Smooth muscle cell (in vitro differentiated cells): ENCODE measurements at regions not wholly inside any gene's neighbourhood (a gene's known extent, or its start where the extent isn't known, plus 50 kb on each side); places are given as distances from the start of the nearest gene placed in this dataset.

ENCODE experiments used
- DNase-seq: peaks from one replicate; lab custom pipeline; 2025; ENCODE audit not compliant: unreplicated experiment; lab: John Stamatoyannopoulos, UW
- H2AFZ ChIP-seq: fragments of 200-600 bp; sonication (generic); 2 replicates; pipeline ENCODE4 v1.6.0; 2016; ENCODE audit warnings: antibody characterized with exemption, low read depth, mild to moderate bottlenecking
- H3F3A ChIP-seq: fragments of 200-600 bp; sonication (generic); 2 replicates; pipeline ENCODE4 v1.6.0; 2017; ENCODE audit warnings: antibody characterized with exemption, low read depth
- H3K27ac ChIP-seq: fragments of 200-600 bp; sonication (generic); 2 replicates; pipeline ENCODE4 v1.5.1; 2016; ENCODE audit warnings: low read depth, mild to moderate bottlenecking
- H3K27me3 ChIP-seq: fragments of 200-600 bp; sonication (generic); 2 replicates; pipeline ENCODE4 v1.6.1; 2016; ENCODE audit warnings: low read depth, mild to moderate bottlenecking
- H3K36me3 ChIP-seq: fragments of 200-600 bp; sonication (generic); 2 replicates; pipeline ENCODE4 v1.5.1; 2016; ENCODE audit warnings: low read depth
- H3K4me1 ChIP-seq: fragments of 200-600 bp; sonication (generic); 2 replicates; pipeline ENCODE4 v1.5.1; 2016; ENCODE audit warnings: low read depth
- H3K4me2 ChIP-seq: fragments of 200-600 bp; sonication (generic); 2 replicates; pipeline ENCODE4 v1.6.0; 2016; ENCODE audit warnings: mild to moderate bottlenecking
- H3K4me3 ChIP-seq: fragments of 200-600 bp; sonication (generic); 2 replicates; pipeline ENCODE4 v1.5.1; 2016; ENCODE audit warnings: mild to moderate bottlenecking
- H3K79me2 ChIP-seq: fragments of 200-600 bp; sonication (generic); 2 replicates; pipeline ENCODE4 v1.6.0; 2016; ENCODE audit warnings: low read depth, mild to moderate bottlenecking
- H3K9ac ChIP-seq: fragments of 200-600 bp; sonication (generic); 2 replicates; pipeline ENCODE4 v1.6.0; 2016; ENCODE audit warnings: low read depth
- H3K9me3 ChIP-seq: fragments of 200-600 bp; sonication (generic); replicated peaks from 2 replicates; pipeline ENCODE4 v1.5.1; 2016; ENCODE audit warnings: low read depth
- H4K20me1 ChIP-seq: fragments of 200-600 bp; sonication (generic); 2 replicates; pipeline ENCODE4 v1.6.0; 2016; ENCODE audit warnings: low read depth
- WGBS: methylation state at CpG from one replicate; pipeline ENCODE4 v1.1.7; 2016; ENCODE audit warnings: low lambda C conversion rate; 5-methylcytosine and 5-hydroxymethylcytosine counted together
- TF ChIP-seq, protein P1 (sequence below): fragments of 200-600 bp; sonication (generic); IDR thresholded peaks from 2 replicates; pipeline ENCODE4 v1.5.1; 2017; ENCODE audit warnings: borderline replicate concordance, mild to moderate bottlenecking, antibody characterized with exemption; ENCODE audit not compliant: insufficient read depth, poor library complexity, severe bottlenecking

DNA sequence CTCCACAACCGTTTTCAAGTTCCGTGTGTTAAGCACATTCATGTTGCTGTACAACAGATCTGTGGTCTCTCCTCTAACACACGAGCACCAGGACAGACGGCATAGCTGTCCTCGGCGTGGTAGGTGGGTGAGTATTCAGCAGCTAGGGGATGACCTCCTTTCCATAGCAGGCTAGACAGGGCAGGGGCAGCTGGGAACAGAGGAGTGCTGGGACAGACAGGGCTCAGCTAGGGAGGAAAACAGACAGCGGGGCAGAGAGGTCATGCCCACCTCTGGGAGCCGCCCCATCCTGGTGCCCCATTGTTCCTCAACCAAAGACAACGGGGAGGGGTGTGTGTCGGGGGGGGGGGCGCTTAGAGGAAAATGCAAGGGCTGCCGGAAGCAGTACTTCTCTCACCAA lies 271.5 kb upstream of the FOXQ1 start:
- H3K36me3 ChIP-seq: no peaks in the 10 kb centered on the region
- no peaks in the 10 kb centered on the region for H3K27me3 ChIP-seq
- TF ChIP-seq, protein P1, sequence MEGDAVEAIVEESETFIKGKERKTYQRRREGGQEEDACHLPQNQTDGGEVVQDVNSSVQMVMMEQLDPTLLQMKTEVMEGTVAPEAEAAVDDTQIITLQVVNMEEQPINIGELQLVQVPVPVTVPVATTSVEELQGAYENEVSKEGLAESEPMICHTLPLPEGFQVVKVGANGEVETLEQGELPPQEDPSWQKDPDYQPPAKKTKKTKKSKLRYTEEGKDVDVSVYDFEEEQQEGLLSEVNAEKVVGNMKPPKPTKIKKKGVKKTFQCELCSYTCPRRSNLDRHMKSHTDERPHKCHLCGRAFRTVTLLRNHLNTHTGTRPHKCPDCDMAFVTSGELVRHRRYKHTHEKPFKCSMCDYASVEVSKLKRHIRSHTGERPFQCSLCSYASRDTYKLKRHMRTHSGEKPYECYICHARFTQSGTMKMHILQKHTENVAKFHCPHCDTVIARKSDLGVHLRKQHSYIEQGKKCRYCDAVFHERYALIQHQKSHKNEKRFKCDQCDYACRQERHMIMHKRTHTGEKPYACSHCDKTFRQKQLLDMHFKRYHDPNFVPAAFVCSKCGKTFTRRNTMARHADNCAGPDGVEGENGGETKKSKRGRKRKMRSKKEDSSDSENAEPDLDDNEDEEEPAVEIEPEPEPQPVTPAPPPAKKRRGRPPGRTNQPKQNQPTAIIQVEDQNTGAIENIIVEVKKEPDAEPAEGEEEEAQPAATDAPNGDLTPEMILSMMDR: no peak
- DNase-seq: no peak
- H3F3A ChIP-seq: no peaks in the 10 kb centered on the region
- H4K20me1 ChIP-seq: no peaks in the 10 kb centered on the region
- H3K4me3 ChIP-seq: no peak overlapping the region
- no peaks in the 10 kb centered on the region for H3K9me3 ChIP-seq
- 90% methylated on average over 12 of the region's 12 CpGs for WGBS
- no peaks in the 10 kb centered on the region for H3K79me2 ChIP-seq
- no peak overlapping the region for H3K9ac ChIP-seq
- H2AFZ ChIP-seq: no peak overlapping the region
- no peaks in the 10 kb centered on the region for H3K4me1 ChIP-seq
- H3K27ac ChIP-seq: no peak overlapping the region
- H3K4me2 ChIP-seq: no peak overlapping the region

DNA sequence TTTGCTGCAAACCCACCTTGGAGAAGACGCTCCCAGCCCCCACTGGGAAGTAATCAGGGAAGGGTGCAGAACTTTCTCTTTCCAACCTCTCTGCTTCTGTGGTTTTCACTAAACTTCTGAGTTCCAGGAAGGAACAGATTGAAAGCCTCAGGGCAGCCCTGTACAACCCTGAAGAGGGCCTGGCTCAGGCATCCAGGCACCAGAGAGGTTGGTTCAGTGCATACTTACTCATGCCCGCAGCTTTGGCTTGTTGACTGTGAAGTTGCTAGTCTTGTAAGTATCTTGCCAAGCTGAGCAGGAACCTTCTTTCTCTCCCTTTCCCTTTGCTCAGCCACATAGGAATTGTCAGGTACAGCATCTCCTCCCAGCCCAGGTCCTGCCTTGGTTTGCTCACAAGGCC lies 272.2 kb upstream of the FOXQ1 start:
- TF ChIP-seq, protein P1: no peak
- Histone ChIP-seq H3K9me3 (no peaks in the 10 kb centered on the region), H2AFZ (no peak overlapping the region), H3K4me1 (no peaks in the 10 kb centered on the region), H3K36me3 (no peaks in the 10 kb centered on the region), H3K9ac (no peak overlapping the region), H3K4me2 (no peak overlapping the region), H3K4me3 (no peak overlapping the region), H4K20me1 (no peaks in the 10 kb centered on the region), H3K27me3 (no peaks in the 10 kb centered on the region), H3F3A (no peaks in the 10 kb centered on the region), H3K79me2 (no peaks in the 10 kb centered on the region), H3K27ac (no peak overlapping the region)
- 100% methylated on average over 2 of the region's 2 CpGs for WGBS
- DNase-seq: no peak

DNA sequence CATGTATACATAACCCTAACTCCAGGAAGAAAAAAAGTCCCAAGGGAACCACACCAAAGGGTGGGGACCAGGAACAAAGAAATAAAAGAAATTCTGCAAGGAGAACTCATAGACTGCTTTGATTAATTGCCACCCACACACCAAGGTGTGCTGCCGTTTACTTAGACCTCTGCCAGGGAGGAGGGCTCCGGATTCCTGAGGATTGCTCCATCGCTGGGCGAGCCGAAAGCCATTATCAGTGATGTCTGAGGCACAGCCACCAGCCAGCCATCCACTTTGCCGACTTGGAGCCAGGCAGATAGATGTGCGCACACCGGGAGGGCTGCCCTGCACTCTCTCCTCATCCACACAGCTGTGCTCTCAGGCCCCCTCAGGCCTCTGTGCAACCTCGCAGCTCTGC lies 272.7 kb upstream of the FOXQ1 start:
- no peak overlapping the region for H2AFZ ChIP-seq
- no peak overlapping the region for H3K4me3 ChIP-seq
- H3K4me1 ChIP-seq: no peaks in the 10 kb centered on the region
- H3K9me3 ChIP-seq: no peaks in the 10 kb centered on the region
- H3K27ac ChIP-seq: no peak overlapping the region
- no peaks in the 10 kb centered on the region for H3K36me3 ChIP-seq
- WGBS: 84% methylated on average over 9 of the region's 9 CpGs
- no peaks in the 10 kb centered on the region for H4K20me1 ChIP-seq
- H3K9ac ChIP-seq: no peak overlapping the region
- no peak for DNase-seq
- no peaks in the 10 kb centered on the region for H3K79me2 ChIP-seq
- H3K4me2 ChIP-seq: no peak overlapping the region
- no peaks in the 10 kb centered on the region for H3K27me3 ChIP-seq
- TF ChIP-seq, protein P1: no peak
- H3F3A ChIP-seq: no peaks in the 10 kb centered on the region

DNA sequence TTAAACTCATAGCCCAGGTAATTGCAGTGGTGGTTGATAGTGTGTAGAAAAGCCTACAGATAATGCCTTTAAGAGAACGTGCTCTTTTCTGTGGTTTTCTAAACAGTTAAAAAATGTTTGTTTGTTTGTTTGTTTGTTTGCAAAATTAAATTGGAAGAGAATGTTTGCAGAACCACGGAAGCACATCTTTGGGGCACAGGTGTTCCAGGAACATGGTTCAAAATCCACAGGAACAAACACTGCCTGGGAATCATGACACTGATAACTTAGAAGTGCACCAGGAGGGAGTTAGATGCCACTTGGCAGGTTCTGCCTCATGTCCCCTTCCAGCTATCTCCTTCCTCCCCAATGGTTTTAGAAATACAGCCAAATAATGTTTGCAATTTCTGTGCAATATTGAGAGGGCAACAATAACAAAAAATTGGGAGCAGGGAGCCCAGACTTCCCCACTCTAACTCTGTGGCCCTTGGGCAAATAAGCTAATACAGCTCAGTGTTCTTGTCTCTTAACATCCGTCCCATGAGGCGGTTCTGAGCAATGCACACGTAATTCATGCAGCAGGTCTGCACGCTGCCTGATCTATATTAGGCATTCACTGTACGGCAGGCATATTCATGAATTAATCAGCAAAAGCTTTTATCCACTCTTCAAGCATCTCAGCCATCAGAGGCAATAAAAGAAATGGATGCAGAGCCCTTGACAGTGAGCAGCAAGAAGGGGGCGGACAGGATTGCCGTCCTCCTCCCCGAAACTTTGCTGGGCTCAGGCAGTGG lies 274.3 kb upstream of the FOXQ1 start:
- H3K9me3 ChIP-seq: no peaks in the 10 kb centered on the region

More for the DNA sequence above, 274.3 kb upstream of the FOXQ1 start:
- DNase-seq: no peak
- H4K20me1 ChIP-seq: no peaks in the 10 kb centered on the region
- H3K4me2 ChIP-seq: no peak overlapping the region
- no peak overlapping the region for H3K4me3 ChIP-seq
- no peak overlapping the region for H3K27ac ChIP-seq
- 94% methylated on average over 10 of the region's 10 CpGs for WGBS
- H3K36me3 ChIP-seq: no peaks in the 10 kb centered on the region
- H3K79me2 ChIP-seq: no peaks in the 10 kb centered on the region
- H3K27me3 ChIP-seq: no peaks in the 10 kb centered on the region
- no peak overlapping the region for H3K9ac ChIP-seq
- no peaks in the 10 kb centered on the region for H3F3A ChIP-seq
- H3K4me1 ChIP-seq: no peaks in the 10 kb centered on the region
- TF ChIP-seq, protein P1: no peak
- H2AFZ ChIP-seq: no peak overlapping the region
